Glutamatergic neuron (in vitro differentiated cells): ENCODE measurements at regions not wholly inside any gene's neighbourhood (a gene's known extent, or its start where the extent isn't known, plus 50 kb on each side); places are given as distances from the start of the nearest gene placed in this dataset.

ENCODE experiments used
- DNase-seq: peaks from one replicate; pipeline ENCODE4 v3.0.0; 2022
- H3K27ac Mint-ChIP-seq: one replicate; pipeline ENCODE4 v1.8.0; 2020; ENCODE audit warnings: mild to moderate bottlenecking, mixed read lengths, inconsistent platforms; ENCODE audit not compliant: unreplicated experiment
- H3K27me3 Mint-ChIP-seq: one replicate; pipeline ENCODE4 v1.8.0; 2020; ENCODE audit warnings: mild to moderate bottlenecking, moderate library complexity, mixed read lengths, inconsistent platforms; ENCODE audit not compliant: unreplicated experiment
- H3K36me3 Mint-ChIP-seq: one replicate; pipeline ENCODE4 v1.8.0; 2020; ENCODE audit warnings: mild to moderate bottlenecking, mixed read lengths, inconsistent platforms; ENCODE audit not compliant: unreplicated experiment
- H3K4me1 Mint-ChIP-seq: one replicate; pipeline ENCODE4 v1.8.0; 2020; ENCODE audit warnings: mild to moderate bottlenecking, low read depth, mixed read lengths, inconsistent platforms; ENCODE audit not compliant: unreplicated experiment
- H3K4me3 Mint-ChIP-seq: one replicate; pipeline ENCODE4 v1.8.0; 2020; ENCODE audit warnings: mild to moderate bottlenecking, mixed read lengths, inconsistent platforms; ENCODE audit not compliant: unreplicated experiment
- H3K9me3 Mint-ChIP-seq: one replicate; pipeline ENCODE4 v1.8.0; 2020; ENCODE audit warnings: mild to moderate bottlenecking, moderate library complexity, mixed read lengths, inconsistent platforms; ENCODE audit not compliant: unreplicated experiment
- CTCF ChIP-seq: fragments of 200-600 bp; sonication (generic); IDR thresholded peaks from one replicate; pipeline ENCODE4 v1.5.0; 2021; ENCODE audit not compliant: partially characterized antibody, unreplicated experiment

GRCh38 chr12:114993165-114993564 lies 309.2 kb upstream of the TBX3 start:
- TF ChIP-seq CTCF = no peak
- no peak for DNase-seq

GRCh38 chr12:114992443-114992842 lies 308.5 kb upstream of the TBX3 start:
- H3K27ac Mint-ChIP-seq = no peak overlapping the region
- no peaks in the 10 kb centered on the region for H3K4me1 Mint-ChIP-seq
- H3K27me3 Mint-ChIP-seq = peaks cover 5% of the 10 kb centered on the region
- no peaks in the 10 kb centered on the region for H3K9me3 Mint-ChIP-seq
- H3K4me3 Mint-ChIP-seq = no peak overlapping the region
- DNase-seq = no peak
- H3K36me3 Mint-ChIP-seq = no peaks in the 10 kb centered on the region
- no peak for TF ChIP-seq CTCF

More at GRCh38 chr12:114993165-114993564, 309.2 kb upstream of the TBX3 start:
- Mint-ChIP-seq H3K9me3 (no peaks in the 10 kb centered on the region), H3K36me3 (no peaks in the 10 kb centered on the region), H3K27me3 (peaks cover 5% of the 10 kb centered on the region), H3K27ac (no peak overlapping the region), H3K4me1 (no peaks in the 10 kb centered on the region), H3K4me3 (no peak overlapping the region)

- no peak for DNase-seq
- Mint-ChIP-seq H3K36me3 (no peaks in the 10 kb centered on the region), H3K27me3 (peaks cover 5% of the 10 kb centered on the region), H3K9me3 (peaks cover 2% of the 10 kb centered on the region), H3K4me3 (no peak overlapping the region), H3K4me1 (no peaks in the 10 kb centered on the region), H3K27ac (no peak overlapping the region)
- no peak for TF ChIP-seq CTCF
Measured at GRCh38 chr12:114990381-114990780, 306.4 kb upstream of the TBX3 start.

GRCh38 chr12:114986849-114987248 lies 302.9 kb upstream of the TBX3 start:
- Mint-ChIP-seq H3K27ac (no peak overlapping the region), H3K4me1 (no peaks in the 10 kb centered on the region), H3K36me3 (no peaks in the 10 kb centered on the region), H3K4me3 (no peak overlapping the region), H3K27me3 (peaks cover 7% of the 10 kb centered on the region), H3K9me3 (peaks cover 2% of the 10 kb centered on the region)
- TF ChIP-seq CTCF = no peak
- DNase-seq = no peak

GRCh38 chr12:114986178-114986714 lies 302.3 kb upstream of the TBX3 start:
- no peak for TF ChIP-seq CTCF
- Mint-ChIP-seq H3K27ac (no peak overlapping the region), H3K27me3 (peaks cover 7% of the 10 kb centered on the region), H3K36me3 (no peaks in the 10 kb centered on the region), H3K4me1 (no peaks in the 10 kb centered on the region), H3K9me3 (peaks cover 2% of the 10 kb centered on the region), H3K4me3 (no peak overlapping the region)
- no peak for DNase-seq
